Body of pancreas (tissue), 4 donors: ENCODE measurements at regions not wholly inside any gene's neighbourhood (a gene's known extent, or its start where the extent isn't known, plus 50 kb on each side); places are given as distances from the start of the nearest gene placed in this dataset.

Source experiments
- POLR2A ChIP-seq, 3 donors: fragments of 450-650 bp; IDR thresholded peaks; one replicate each; pipeline ENCODE4 v1.6.1; 2016; ENCODE audit warnings: antibody characterized with exemption in 3 of 3, mild to moderate bottlenecking in 2 of 3
- TF ChIP-seq, protein P1 (sequence below), 7 experiments: fragments of 450-650 bp in 4 of 7; fragments of 200-600 bp in 3 of 7; sonication (generic) in 3 of 7; IDR thresholded peaks; one replicate each; pipeline ENCODE4 v1.5.1; 2016 to 2019; ENCODE audit warnings: antibody characterized with exemption in 7 of 7

DNA sequence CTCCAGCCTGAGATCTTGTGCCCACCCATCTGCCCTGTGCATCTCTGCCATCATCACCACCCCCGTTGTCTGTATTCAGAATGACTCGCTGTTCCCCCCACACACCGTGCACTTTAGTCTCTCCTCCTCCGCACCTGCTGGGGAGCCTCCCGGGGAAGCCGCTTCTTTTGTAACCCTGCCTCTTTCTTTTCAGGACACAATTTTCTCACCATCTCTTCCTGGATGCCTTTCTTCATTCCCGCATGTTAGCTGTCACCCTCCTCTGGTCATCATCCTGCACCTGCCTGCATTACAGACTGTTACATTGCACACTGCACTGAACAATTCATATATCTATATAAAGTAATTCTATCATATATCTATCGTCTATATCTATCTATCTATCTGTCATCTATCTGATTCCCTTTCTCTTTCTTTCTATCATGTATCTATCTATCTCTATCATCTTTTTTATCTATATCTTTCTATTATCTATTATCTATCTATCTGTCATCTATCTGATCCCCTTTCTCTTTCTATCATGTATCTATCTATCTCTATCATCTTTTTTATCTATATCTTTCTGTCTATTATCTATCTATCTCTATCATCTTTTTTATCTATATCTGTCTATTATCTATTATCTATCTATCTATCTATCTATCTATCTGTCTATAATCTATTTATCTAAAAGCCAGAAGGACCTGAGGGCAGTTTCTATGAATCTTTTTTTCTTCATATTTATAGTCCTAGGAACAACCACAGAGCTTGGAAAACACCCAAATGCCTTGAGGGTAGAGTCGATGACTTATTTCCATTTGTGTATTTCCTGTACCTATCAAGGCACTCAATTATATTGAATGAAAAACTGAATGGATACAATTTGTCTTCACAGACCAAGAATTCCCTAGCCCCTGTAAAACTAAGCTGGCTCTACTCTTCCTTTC lies 642.5 kb downstream of the ACTR3B start:
- TF ChIP-seq, protein P1, sequence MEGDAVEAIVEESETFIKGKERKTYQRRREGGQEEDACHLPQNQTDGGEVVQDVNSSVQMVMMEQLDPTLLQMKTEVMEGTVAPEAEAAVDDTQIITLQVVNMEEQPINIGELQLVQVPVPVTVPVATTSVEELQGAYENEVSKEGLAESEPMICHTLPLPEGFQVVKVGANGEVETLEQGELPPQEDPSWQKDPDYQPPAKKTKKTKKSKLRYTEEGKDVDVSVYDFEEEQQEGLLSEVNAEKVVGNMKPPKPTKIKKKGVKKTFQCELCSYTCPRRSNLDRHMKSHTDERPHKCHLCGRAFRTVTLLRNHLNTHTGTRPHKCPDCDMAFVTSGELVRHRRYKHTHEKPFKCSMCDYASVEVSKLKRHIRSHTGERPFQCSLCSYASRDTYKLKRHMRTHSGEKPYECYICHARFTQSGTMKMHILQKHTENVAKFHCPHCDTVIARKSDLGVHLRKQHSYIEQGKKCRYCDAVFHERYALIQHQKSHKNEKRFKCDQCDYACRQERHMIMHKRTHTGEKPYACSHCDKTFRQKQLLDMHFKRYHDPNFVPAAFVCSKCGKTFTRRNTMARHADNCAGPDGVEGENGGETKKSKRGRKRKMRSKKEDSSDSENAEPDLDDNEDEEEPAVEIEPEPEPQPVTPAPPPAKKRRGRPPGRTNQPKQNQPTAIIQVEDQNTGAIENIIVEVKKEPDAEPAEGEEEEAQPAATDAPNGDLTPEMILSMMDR (IDR thresholded peaks at IDR 0.05) = no peak
- TF ChIP-seq POLR2A (IDR thresholded peaks at IDR 0.05) = no peak
